AG09309 (cell line): ENCODE measurements at regions not wholly inside any gene's neighbourhood (a gene's known extent, or its start where the extent isn't known, plus 50 kb on each side); places are given as distances from the start of the nearest gene placed in this dataset.

Experiments used
- DNase-seq: peaks from one replicate; pipeline ENCODE4 v3.0.0-alpha.2; 2010; ENCODE audit warnings: low read depth
- H3K4me3 ChIP-seq: 2 replicates; pipeline ENCODE4 v1.5.1; 2011; ENCODE audit warnings: mild to moderate bottlenecking, low read depth, low read length, moderate library complexity; ENCODE audit not compliant: control insufficient read depth
- TF ChIP-seq, protein P1 (sequence below): IDR thresholded peaks from 2 replicates; pipeline ENCODE4 v1.5.1; 2011; ENCODE audit warnings: mild to moderate bottlenecking, low read depth, low read length, inconsistent platforms; ENCODE audit not compliant: insufficient read depth, control insufficient read depth; ENCODE audit errors: missing control alignments

DNA sequence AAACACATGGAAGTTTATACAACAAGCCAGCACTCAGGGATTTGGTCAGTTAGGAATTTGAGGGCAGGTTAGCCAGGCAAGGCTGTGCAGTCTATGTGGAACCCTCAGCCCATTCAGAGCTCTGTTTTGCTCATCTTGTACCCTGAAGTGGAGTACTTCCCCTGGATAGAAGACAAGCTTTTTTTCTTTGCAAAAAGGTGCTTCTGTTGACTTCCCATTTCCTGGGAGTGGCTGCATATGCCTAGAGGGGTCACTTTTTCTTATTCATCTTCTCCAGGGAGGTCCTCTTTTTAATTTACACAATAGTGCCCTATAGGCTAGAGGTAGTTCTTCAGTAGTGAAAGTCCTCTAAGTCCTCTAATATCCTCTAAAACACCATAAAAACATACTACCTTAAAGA lies 225.0 kb upstream of the P2RY1 start:
- no peak for DNase-seq
- no peak overlapping the region for H3K4me3 ChIP-seq
- TF ChIP-seq, protein P1, sequence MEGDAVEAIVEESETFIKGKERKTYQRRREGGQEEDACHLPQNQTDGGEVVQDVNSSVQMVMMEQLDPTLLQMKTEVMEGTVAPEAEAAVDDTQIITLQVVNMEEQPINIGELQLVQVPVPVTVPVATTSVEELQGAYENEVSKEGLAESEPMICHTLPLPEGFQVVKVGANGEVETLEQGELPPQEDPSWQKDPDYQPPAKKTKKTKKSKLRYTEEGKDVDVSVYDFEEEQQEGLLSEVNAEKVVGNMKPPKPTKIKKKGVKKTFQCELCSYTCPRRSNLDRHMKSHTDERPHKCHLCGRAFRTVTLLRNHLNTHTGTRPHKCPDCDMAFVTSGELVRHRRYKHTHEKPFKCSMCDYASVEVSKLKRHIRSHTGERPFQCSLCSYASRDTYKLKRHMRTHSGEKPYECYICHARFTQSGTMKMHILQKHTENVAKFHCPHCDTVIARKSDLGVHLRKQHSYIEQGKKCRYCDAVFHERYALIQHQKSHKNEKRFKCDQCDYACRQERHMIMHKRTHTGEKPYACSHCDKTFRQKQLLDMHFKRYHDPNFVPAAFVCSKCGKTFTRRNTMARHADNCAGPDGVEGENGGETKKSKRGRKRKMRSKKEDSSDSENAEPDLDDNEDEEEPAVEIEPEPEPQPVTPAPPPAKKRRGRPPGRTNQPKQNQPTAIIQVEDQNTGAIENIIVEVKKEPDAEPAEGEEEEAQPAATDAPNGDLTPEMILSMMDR: no peak

DNA sequence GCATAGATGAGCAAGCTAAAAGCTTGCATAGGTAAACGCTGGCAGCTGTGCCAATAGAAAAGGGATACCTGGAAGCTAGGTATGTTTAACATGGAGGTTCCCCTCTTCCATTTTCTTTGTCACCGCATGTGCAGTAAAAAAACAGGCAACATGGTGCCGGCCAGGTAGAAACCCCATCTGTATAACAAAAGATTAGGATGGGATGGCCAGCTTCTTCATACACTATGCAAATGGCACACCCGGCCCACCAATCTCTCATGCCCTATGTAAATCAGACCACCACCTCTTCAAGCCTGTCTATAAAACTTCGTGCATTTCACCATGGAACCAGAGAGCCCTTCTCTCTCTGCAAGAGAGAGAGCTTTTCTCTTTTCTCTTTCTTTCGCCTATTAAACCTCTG lies 224.3 kb upstream of the P2RY1 start:
- DNase-seq: no peak
- TF ChIP-seq, protein P1: no peak
- no peak overlapping the region for H3K4me3 ChIP-seq

DNA sequence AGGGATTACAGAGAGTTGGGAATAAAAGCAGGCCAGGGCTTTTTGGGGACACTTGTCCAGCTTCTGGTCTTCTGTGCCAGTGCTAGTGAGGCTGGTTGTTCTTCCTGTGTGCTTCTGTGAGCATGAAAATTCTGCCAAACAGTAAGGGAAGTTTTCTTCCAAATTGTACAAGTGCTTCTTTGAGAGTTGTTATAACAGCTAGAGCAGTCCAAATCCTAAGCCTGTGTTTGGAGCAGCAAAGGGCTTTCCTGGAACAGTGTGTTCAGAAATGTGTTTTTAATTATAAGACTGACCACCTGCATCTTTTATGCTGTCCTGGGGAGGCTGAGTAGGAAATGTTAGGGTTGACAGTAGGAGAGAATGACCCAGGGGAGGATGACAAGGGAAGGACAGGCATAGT lies 223.0 kb upstream of the P2RY1 start:
- TF ChIP-seq, protein P1: no peak
- no peak overlapping the region for H3K4me3 ChIP-seq
- DNase-seq: no peak

DNA sequence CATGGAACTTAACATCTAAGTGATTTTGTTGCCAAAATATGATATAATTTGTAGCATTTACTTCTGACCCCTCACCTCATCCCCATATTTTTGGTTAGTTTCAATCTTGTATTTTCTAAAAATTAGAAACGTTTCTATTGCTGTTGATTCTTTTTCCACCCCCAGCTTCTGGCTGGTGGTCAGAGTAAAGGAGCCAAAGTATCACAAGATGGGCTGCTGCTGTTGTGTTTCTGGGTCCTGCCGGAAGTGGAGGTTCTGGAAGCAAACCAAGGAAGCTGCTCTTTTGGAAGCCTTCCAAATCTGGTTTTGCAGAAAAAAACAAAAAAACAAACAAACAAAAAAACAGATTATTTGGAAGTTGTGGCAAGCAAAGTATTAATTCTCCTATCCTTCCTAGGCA lies 221.1 kb upstream of the P2RY1 start:
- DNase-seq: no peak
- TF ChIP-seq, protein P1: no peak
- no peak overlapping the region for H3K4me3 ChIP-seq

DNA sequence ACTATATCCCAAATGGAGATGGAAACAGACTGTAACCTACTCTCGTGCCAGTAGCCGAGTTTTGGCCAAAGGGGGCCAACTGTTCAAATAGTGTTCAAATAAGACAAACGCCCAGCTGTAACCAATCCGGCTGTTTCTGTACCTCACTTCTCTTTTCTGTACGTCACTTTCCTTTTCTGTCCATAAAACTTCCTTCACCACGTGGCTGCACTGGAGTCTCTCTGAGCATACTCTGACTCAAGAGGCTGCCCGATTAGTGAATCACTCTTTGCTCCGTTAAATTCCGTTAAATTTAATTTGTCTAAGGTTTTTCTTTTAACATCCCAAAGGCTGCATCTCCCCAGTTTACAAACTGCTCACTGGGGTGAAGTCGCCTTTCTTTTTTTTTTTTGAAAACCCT lies 219.2 kb upstream of the P2RY1 start:
- DNase-seq: no peak
- no peak overlapping the region for H3K4me3 ChIP-seq
- TF ChIP-seq, protein P1: no peak

DNA sequence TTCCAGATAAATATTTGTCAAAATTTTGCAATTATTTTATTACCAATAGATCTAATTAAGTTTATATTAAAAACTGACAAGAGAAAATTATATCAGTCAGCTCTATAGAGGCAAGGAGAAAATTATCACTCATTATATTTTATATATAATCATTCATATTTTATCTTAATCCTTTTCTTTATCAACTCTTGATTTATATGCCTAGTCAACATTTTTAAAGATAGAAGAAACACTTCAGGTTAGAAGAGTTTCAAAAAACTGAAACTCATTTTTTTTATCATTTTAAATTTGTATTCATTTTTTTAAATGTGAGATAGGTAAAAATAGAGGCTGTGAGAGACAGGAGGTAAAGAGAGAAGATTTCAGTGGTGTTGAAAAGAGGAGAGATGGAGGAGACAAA lies 217.3 kb upstream of the P2RY1 start:
- no peak overlapping the region for H3K4me3 ChIP-seq
- TF ChIP-seq, protein P1: no peak
- no peak for DNase-seq

DNA sequence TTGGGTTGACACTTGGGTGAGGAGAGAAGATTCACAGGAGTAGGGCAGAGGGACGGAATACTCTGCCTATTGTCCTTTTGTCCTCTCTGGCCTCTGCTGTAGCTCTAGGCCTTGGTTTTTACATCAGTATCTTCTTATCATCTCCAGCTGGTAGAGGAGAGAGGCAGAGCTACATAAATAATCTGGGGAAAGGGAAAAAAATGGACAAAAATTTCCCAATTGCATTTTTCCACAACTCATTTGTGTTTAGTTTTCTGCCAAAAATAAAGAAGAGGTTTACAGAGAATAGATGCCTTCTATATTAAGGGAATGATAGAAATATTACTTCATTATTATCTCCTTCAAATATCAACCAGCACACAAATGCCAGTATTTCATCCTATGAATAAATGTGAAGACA lies 216.4 kb upstream of the P2RY1 start:
- DNase-seq: no peak
- no peak overlapping the region for H3K4me3 ChIP-seq
- TF ChIP-seq, protein P1: no peak
